OCI-LY3 (cell line): ENCODE measurements at regions not wholly inside any gene's neighbourhood (a gene's known extent, or its start where the extent isn't known, plus 50 kb on each side); places are given as distances from the start of the nearest gene placed in this dataset.

Experiments
- EZH2phosphoT487 ChIP-seq: fragments of 200-600 bp; shearing (Covaris generic); IDR thresholded peaks from 2 replicates; pipeline ENCODE4 v1.6.1; 2018; ENCODE audit warnings: antibody characterized with exemption, mixed run types, low read depth
- TF ChIP-seq, protein P1 (sequence below): fragments of 200-600, 300-600 bp; sonication (generic); IDR thresholded peaks from 2 replicates; pipeline ENCODE4 v1.5.1; 2014; ENCODE audit warnings: antibody characterized with exemption, low read length, low read depth

GRCh38 chr2:228410061-228410460 is 228.6 kb upstream of the SPHKAP start:
- TF ChIP-seq, protein P1, sequence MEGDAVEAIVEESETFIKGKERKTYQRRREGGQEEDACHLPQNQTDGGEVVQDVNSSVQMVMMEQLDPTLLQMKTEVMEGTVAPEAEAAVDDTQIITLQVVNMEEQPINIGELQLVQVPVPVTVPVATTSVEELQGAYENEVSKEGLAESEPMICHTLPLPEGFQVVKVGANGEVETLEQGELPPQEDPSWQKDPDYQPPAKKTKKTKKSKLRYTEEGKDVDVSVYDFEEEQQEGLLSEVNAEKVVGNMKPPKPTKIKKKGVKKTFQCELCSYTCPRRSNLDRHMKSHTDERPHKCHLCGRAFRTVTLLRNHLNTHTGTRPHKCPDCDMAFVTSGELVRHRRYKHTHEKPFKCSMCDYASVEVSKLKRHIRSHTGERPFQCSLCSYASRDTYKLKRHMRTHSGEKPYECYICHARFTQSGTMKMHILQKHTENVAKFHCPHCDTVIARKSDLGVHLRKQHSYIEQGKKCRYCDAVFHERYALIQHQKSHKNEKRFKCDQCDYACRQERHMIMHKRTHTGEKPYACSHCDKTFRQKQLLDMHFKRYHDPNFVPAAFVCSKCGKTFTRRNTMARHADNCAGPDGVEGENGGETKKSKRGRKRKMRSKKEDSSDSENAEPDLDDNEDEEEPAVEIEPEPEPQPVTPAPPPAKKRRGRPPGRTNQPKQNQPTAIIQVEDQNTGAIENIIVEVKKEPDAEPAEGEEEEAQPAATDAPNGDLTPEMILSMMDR: no peak
- no peak for TF ChIP-seq EZH2phosphoT487
